GM12891 (cell line): ENCODE measurements at regions not wholly inside any gene's neighbourhood (a gene's known extent, or its start where the extent isn't known, plus 50 kb on each side); places are given as distances from the start of the nearest gene placed in this dataset.

Experiments
- DNase-seq: peaks from one replicate; pipeline ENCODE4 v3.0.0; 2011; ENCODE audit warnings: low spot score; ENCODE audit not compliant: insufficient read length
- FAIRE-seq: peaks from 2 replicates; lab custom pipeline; 2011; peaks lifted over from hg19 to GRCh38; lab: Jason Lieb, UNC
- PAX5 ChIP-seq: IDR thresholded peaks from 2 replicates; pipeline ENCODE4 v1.6.1; 2011; ENCODE audit warnings: low read length, moderate library complexity, mild to moderate bottlenecking; ENCODE audit not compliant: insufficient read depth, severe bottlenecking
- POLR2A ChIP-seq: IDR thresholded peaks from 2 replicates; pipeline ENCODE4 v1.6.1; 2011; ENCODE audit warnings: low read depth, low read length, control low read depth
- POLR2AphosphoS5 ChIP-seq: IDR thresholded peaks from 2 replicates; pipeline ENCODE4 v1.6.1; 2011; ENCODE audit warnings: low read depth, low read length, control low read depth
- POU2F2 ChIP-seq: IDR thresholded peaks from 2 replicates; pipeline ENCODE4 v1.6.1; 2011; ENCODE audit warnings: low read depth, mild to moderate bottlenecking, control low read depth, low read length, moderate library complexity
- SPI1 ChIP-seq: IDR thresholded peaks from 2 replicates; pipeline ENCODE4 v1.6.1; 2011; ENCODE audit warnings: low read depth, low read length, control low read depth
- TAF1 ChIP-seq: IDR thresholded peaks from 2 replicates; pipeline ENCODE4 v1.6.1; 2011; ENCODE audit warnings: low read depth, low read length, control low read depth

- no peak for FAIRE-seq
Measured at GRCh38 chr7:91582799-91583477, 297.6 kb downstream of the MTERF1 start.

DNA sequence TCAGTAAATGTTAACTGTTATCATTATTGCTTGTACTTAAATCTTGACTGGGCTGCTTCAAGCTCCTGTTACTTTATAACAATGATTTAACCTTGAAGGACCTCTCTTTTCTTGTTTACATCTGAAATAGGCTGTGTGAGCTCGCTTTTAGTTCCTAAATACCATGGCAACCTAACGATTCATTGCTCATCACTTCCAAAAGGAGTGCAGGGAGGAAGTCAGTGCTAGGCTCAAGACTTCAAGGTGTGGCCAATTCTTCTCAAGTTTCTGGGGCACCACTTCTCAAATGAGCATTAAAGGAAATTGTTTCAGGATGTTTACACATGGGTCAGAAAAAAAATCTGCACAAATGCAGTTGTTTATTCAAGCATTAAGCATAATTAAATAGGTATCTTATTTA, 284.2 kb downstream of the MTERF1 start:
- no peak for DNase-seq
- FAIRE-seq: no peak
- no peak for TF ChIP-seq POU2F2
- TF ChIP-seq SPI1: no peak
- no peak for TF ChIP-seq POLR2A
- no peak for TF ChIP-seq PAX5
- no peak for TF ChIP-seq TAF1
- no peak for TF ChIP-seq POLR2AphosphoS5

More at GRCh38 chr7:91582799-91583477, 297.6 kb downstream of the MTERF1 start:
- DNase-seq: no peak
- TF ChIP-seq PAX5 (no peak), POU2F2 (no peak), SPI1 (no peak), POLR2A (no peak), TAF1 (no peak)

DNA sequence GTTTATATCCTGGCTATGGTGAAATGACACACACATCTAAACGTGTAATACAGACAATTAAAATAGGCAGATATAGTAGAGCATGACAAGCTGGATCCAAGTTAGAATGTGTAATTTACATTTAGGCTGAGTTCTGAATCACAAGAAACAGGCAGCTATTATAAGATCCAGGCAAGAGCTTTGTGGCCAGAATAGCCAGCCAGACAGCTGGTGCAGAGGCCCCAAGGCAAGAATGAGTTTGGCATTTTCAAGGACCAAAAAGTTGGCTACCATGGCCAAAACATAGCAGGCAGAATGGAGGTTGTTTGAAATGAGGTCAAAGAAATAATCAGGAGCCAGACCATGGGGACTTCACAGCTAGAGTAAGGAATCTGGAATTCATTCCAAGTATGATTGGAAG, 281.7 kb downstream of the MTERF1 start:
- TF ChIP-seq TAF1 (no peak), POLR2AphosphoS5 (no peak), PAX5 (no peak), SPI1 (no peak)
- FAIRE-seq (no peak), DNase-seq (no peak)

DNA sequence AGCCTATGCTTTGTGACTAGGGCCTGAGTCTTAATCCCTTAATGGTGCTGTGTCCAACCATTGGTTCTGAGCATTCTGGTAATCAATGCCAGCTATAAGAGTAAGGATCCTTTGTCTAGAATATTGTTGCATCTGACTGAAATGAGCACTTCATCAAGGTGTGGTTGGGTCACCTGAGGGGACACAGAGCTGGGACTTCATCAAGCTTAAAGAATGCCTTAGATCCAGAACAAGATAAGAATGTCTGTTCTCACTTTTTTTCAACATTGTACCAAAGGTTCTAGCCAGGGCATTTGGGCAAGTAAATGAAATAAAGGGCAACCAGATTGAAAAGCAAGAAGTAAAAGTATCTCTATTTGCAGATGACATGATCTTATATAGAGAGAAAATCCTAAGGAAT, 280.4 kb downstream of the MTERF1 start:
- no peak for TF ChIP-seq SPI1
- TF ChIP-seq POLR2AphosphoS5: no peak
- TF ChIP-seq POU2F2: no peak
- TF ChIP-seq POLR2A: no peak
- TF ChIP-seq TAF1: no peak
- TF ChIP-seq PAX5: no peak
- FAIRE-seq: no peak
- no peak for DNase-seq

GRCh38 chr7:91603707-91604106, 276.8 kb downstream of the MTERF1 start:
- DNase-seq (no peak), FAIRE-seq (no peak)
- TF ChIP-seq POLR2A (no peak), PAX5 (no peak), POU2F2 (no peak), SPI1 (no peak), TAF1 (no peak), POLR2AphosphoS5 (no peak)

DNA sequence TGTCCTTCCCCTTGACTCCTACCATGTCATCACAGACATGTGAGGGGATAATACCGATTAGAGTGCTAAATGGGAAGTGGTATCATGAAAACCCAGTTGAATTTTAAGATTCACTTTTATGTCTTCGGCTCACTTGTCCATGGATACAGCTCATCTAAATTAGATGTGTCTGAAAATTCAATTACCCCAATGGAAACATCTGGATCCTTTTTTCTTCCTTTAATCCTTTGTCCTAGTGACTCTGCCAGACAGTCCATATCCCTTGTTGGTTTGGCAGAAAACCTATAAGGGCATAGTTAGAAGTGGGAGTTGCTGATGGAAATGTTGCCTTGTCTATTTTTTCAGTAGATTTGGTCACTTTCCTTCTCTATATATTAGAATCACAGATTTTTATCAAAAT, 271.9 kb downstream of the MTERF1 start:
- DNase-seq (no peak), FAIRE-seq (no peak)
- TF ChIP-seq POLR2AphosphoS5 (no peak), POLR2A (no peak), POU2F2 (no peak), SPI1 (no peak), PAX5 (no peak), TAF1 (no peak)

GRCh38 chr7:91609525-91609924, 271.0 kb downstream of the MTERF1 start:
- no peak for FAIRE-seq
- DNase-seq: no peak
- TF ChIP-seq POLR2A (no peak), TAF1 (no peak), PAX5 (no peak), POU2F2 (no peak), SPI1 (no peak), POLR2AphosphoS5 (no peak)

- no peak for TF ChIP-seq POLR2A
- no peak for TF ChIP-seq PAX5
- TF ChIP-seq SPI1: no peak
- TF ChIP-seq POU2F2: no peak
- TF ChIP-seq TAF1: no peak
- TF ChIP-seq POLR2AphosphoS5: no peak
- FAIRE-seq (no peak), DNase-seq (no peak)
Measured at GRCh38 chr7:91614431-91614830, 266.1 kb downstream of the MTERF1 start.

DNA sequence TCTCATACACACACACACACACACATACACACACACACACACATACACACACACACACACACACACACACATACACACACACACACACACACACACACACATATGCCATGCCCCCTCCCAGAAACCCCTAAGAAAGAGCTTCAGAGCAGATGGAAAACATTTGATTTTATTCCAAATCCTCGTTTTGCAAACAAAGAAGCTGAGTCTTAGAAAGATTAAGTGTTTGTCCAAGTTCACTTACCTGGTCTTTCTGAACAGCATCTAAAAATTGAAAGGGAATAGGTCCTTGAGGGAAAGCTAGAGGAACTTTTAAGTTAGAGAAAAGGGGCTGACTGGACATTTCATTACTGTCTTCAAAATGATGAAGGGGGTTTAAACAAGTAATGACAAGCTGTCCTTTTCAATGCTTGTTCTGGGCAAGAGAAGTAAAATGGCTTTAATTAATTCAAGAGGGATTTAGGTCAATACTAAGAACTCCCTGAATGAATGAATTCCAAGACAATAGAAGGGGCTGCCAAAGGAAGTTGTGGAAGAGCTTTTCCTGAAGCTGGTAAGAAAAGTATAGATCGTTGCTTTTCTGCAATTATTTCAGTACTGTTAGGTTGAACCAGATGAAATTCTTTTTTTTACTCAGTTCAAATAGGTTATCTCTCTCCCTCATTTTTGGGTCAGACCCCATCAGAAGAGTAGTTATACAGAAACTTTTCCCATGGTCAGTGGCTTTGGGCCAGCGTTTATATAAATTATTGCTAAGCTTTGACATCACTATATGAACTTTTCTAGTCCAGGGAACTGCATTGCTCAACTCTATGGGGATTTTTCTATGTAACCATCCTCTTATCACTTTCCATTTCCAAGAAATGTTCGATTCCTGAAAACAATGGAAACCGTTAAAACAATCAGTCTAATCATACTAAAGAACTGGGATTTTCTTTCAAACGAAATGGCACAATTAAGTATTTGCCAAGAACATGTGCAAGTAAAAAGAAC, 261.4 kb downstream of the MTERF1 start:
- FAIRE-seq (no peak), DNase-seq (no peak)
- TF ChIP-seq TAF1 (no peak), POU2F2 (no peak), POLR2A (no peak), POLR2AphosphoS5 (no peak), PAX5 (no peak), SPI1 (no peak)
